IMR-90 (cell line): ENCODE measurements at regions not wholly inside any gene's neighbourhood (a gene's known extent, or its start where the extent isn't known, plus 50 kb on each side); places are given as distances from the start of the nearest gene placed in this dataset.

Experiments
- ATAC-seq: fragments of 200-7000 bp; cut with Tn5 transposase; 2 replicates; pipeline ENCODE4 v1.9.1; 2020; ENCODE audit warnings: low read depth, mild to moderate bottlenecking, moderate library complexity
- BruUV-seq: library from RNA; stranded (reverse); fragments of 400-500 nt; replicated peaks from 2 replicates; lab custom pipeline; 2021; lab: Mats Ljungman, UMichigan
- CTCF ChIA-PET: fragments of 300-600 bp; formaldehyde crosslinking; extraction: SDS; loops from one replicate; lab custom pipeline; 2021; ENCODE audit warnings: antibody characterized with exemption; lab: Yijun Ruan, JAX
- POLR2A ChIA-PET: fragments of 300-600 bp; sonication (Branson Sonifier 250); formaldehyde crosslinking; loops from one replicate; lab custom pipeline; 2022; ENCODE audit warnings: antibody characterized with exemption; ENCODE audit not compliant: unreplicated experiment; lab: Charles Lee
- DNase-seq: peaks from one replicate; pipeline ENCODE4 v3.0.0; 2013
- H2AFZ ChIP-seq: replicated peaks from 2 replicates; pipeline ENCODE3; 2013; ENCODE audit warnings: low read length, mild to moderate bottlenecking; ENCODE audit not compliant: poor library complexity
- H2AK5ac ChIP-seq: 2 replicates; pipeline ENCODE4 v1.6.1; 2013; ENCODE audit warnings: low read depth, low read length, inconsistent platforms
- H2AK9ac ChIP-seq: replicated peaks from 2 replicates; pipeline ENCODE3; 2013; ENCODE audit warnings: mild to moderate bottlenecking, low read depth, low read length, moderate library complexity; ENCODE audit not compliant: poor library complexity
- H2BK120ac ChIP-seq: 2 replicates; pipeline ENCODE4 v1.6.1; 2013; ENCODE audit warnings: low read depth, low read length, inconsistent platforms
- H2BK15ac ChIP-seq: 3 replicates; pipeline ENCODE4 v1.6.1; 2013; ENCODE audit warnings: low read depth, low read length, inconsistent platforms
- H2BK20ac ChIP-seq: 2 replicates; pipeline ENCODE4 v1.6.1; 2013; ENCODE audit warnings: low read depth, mild to moderate bottlenecking, inconsistent platforms, low read length, moderate library complexity
- H2BK5ac ChIP-seq: 2 replicates; pipeline ENCODE4 v1.6.1; 2013; ENCODE audit warnings: mild to moderate bottlenecking, low read depth, low read length, inconsistent platforms; ENCODE audit not compliant: poor library complexity, severe bottlenecking
- H3K14ac ChIP-seq: replicated peaks from 2 replicates; pipeline ENCODE4 v1.6.1; 2013; ENCODE audit warnings: low read depth, low read length, inconsistent platforms
- H3K18ac ChIP-seq: 2 replicates; pipeline ENCODE4 v1.6.1; 2013; ENCODE audit warnings: low read depth, low read length, control low read depth
- H3K23ac ChIP-seq: 2 replicates; pipeline ENCODE4 v1.6.1; 2013; ENCODE audit warnings: low read depth, low read length, inconsistent platforms
- H3K27ac ChIP-seq: 2 replicates; pipeline ENCODE4 v1.5.1; 2013; ENCODE audit warnings: mild to moderate bottlenecking, control low read depth, low read length; ENCODE audit not compliant: insufficient read depth
- H3K27me3 ChIP-seq: 2 replicates; pipeline ENCODE4 v1.6.1; 2013; ENCODE audit warnings: low read length; ENCODE audit not compliant: control insufficient read depth, insufficient read depth
- H3K36me3 ChIP-seq: 2 replicates; pipeline ENCODE4 v1.6.1; 2013; ENCODE audit warnings: low read length, mixed read lengths; ENCODE audit not compliant: control insufficient read depth, insufficient read depth
- H3K4ac ChIP-seq: 2 replicates; pipeline ENCODE4 v1.6.1; 2013; ENCODE audit warnings: low read depth, low read length, inconsistent platforms
- H3K4me1 ChIP-seq: 2 replicates; pipeline ENCODE4 v1.6.1; 2013; ENCODE audit warnings: low read length, mixed read lengths; ENCODE audit not compliant: control insufficient read depth, insufficient read depth
- H3K4me2 ChIP-seq: 2 replicates; pipeline ENCODE4 v1.6.1; 2013; ENCODE audit warnings: low read depth, mild to moderate bottlenecking, control low read depth, low read length, moderate library complexity
- H3K4me3 ChIP-seq: 2 replicates; pipeline ENCODE4 v1.5.1; 2013; ENCODE audit warnings: low read depth, mild to moderate bottlenecking, control low read depth, low read length, moderate library complexity; ENCODE audit not compliant: insufficient read depth
- H3K56ac ChIP-seq: 2 replicates; pipeline ENCODE4 v1.6.1; 2013; ENCODE audit warnings: low read length, inconsistent platforms; ENCODE audit not compliant: insufficient read depth; ENCODE audit errors: extremely low read depth
- H3K79me1 ChIP-seq, 2 experiments: 2 replicates each; pipeline ENCODE4 v1.6.1; 2013; ENCODE audit warnings: low read length in 2 of 2, inconsistent platforms in 1 of 2, low read depth in 1 of 2
- H3K9ac ChIP-seq: 2 replicates; pipeline ENCODE4 v1.6.1; 2013; ENCODE audit warnings: low read depth, low read length, control low read depth
- H3K9me1 ChIP-seq: 2 replicates; pipeline ENCODE4 v1.6.1; 2013; ENCODE audit warnings: low read length, inconsistent platforms; ENCODE audit not compliant: insufficient read depth
- H3K9me3 ChIP-seq: 2 replicates; pipeline ENCODE4 v1.6.1; 2013; ENCODE audit warnings: low read length; ENCODE audit not compliant: control insufficient read depth, insufficient read depth
- H4K20me1 ChIP-seq: 2 replicates; pipeline ENCODE4 v1.6.1; 2013; ENCODE audit warnings: low read length, inconsistent platforms; ENCODE audit not compliant: insufficient read depth
- H4K5ac ChIP-seq: 2 replicates; pipeline ENCODE4 v1.6.1; 2013; ENCODE audit warnings: mild to moderate bottlenecking, low read depth, low read length, control low read depth
- H4K8ac ChIP-seq, 2 experiments: 2 replicates each; pipeline ENCODE4 v1.6.1; 2013; ENCODE audit warnings: low read depth in 2 of 2, low read length in 2 of 2, control low read depth in 1 of 2, inconsistent platforms in 1 of 2
- H4K91ac ChIP-seq: 2 replicates; pipeline ENCODE4 v1.6.1; 2013; ENCODE audit warnings: low read depth, low read length, inconsistent platforms; ENCODE audit not compliant: insufficient read depth
- BHLHE40 ChIP-seq: fragments of 150-350 bp; IDR thresholded peaks from 2 replicates; pipeline ENCODE4 v1.6.1; 2016; ENCODE audit warnings: mild to moderate bottlenecking, low read depth, low read length
- CEBPB ChIP-seq: IDR thresholded peaks from 2 replicates; pipeline ENCODE4 v1.6.1; 2012; ENCODE audit warnings: low read depth, low read length, improper control_type of control experiment
- CTCF ChIP-seq: conservative IDR thresholded peaks from 2 replicates; pipeline ENCODE4 v1.5.1; 2012; ENCODE audit warnings: mild to moderate bottlenecking, low read depth, low read length, improper control_type of control experiment
- ELK1 ChIP-seq: fragments of 150-350 bp; IDR thresholded peaks from 2 replicates; pipeline ENCODE4 v1.6.1; 2016; ENCODE audit warnings: low read depth, mild to moderate bottlenecking, low read length, moderate library complexity, borderline replicate concordance
- FOS ChIP-seq: fragments of 150-350 bp; IDR thresholded peaks from 2 replicates; pipeline ENCODE4 v1.6.1; 2016; ENCODE audit warnings: low read depth, low read length
- MAFK ChIP-seq: IDR thresholded peaks from 2 replicates; pipeline ENCODE4 v1.6.1; 2012; ENCODE audit warnings: low read depth, low read length, improper control_type of control experiment
- MAZ ChIP-seq: IDR thresholded peaks from 2 replicates; pipeline ENCODE4 v1.6.1; 2012; ENCODE audit warnings: low read depth, mild to moderate bottlenecking, low read length, improper control_type of control experiment, moderate library complexity, borderline replicate concordance
- MXI1 ChIP-seq: IDR thresholded peaks from 2 replicates; pipeline ENCODE4 v1.6.1; 2012; ENCODE audit warnings: low read depth, mild to moderate bottlenecking, low read length, moderate library complexity, borderline replicate concordance
- NFE2L2 ChIP-seq: fragments of 150-350 bp; IDR thresholded peaks from 2 replicates; pipeline ENCODE4 v1.6.1; 2016; ENCODE audit warnings: low read depth, mild to moderate bottlenecking, low read length
- POLR2A ChIP-seq: IDR thresholded peaks from 2 replicates; pipeline ENCODE4 v1.6.1; 2012; ENCODE audit warnings: mild to moderate bottlenecking, low read depth, low read length
- RAD21 ChIP-seq: IDR thresholded peaks from 2 replicates; pipeline ENCODE4 v1.6.1; 2012; ENCODE audit warnings: low read length, improper control_type of control experiment
- RCOR1 ChIP-seq: IDR thresholded peaks from 2 replicates; pipeline ENCODE4 v1.6.1; 2012; ENCODE audit warnings: mild to moderate bottlenecking, low read length, improper control_type of control experiment; ENCODE audit not compliant: insufficient replicate concordance
- RFX5 ChIP-seq: IDR thresholded peaks from 2 replicates; pipeline ENCODE4 v1.8.0; 2012; ENCODE audit warnings: low read depth, mild to moderate bottlenecking, low read length, moderate library complexity
- SMC3 ChIP-seq: fragments of 150-350 bp; IDR thresholded peaks from 2 replicates; pipeline ENCODE4 v1.6.1; 2016; ENCODE audit warnings: low read depth, mild to moderate bottlenecking, antibody characterized with exemption, low read length, moderate library complexity
- USF2 ChIP-seq: fragments of 150-350 bp; IDR thresholded peaks from 2 replicates; pipeline ENCODE4 v1.6.1; 2017; ENCODE audit warnings: mild to moderate bottlenecking, antibody characterized with exemption, low read length, low read depth
- WGBS, 2 experiments: methylation state at CpG; one replicate each; pipeline versions ENCODE4 v1.1.5 to v1.1.7; 2013; ENCODE audit warnings: missing lambda C conversion rate in 2 of 2; ENCODE audit not compliant: insufficient read length in 1 of 2; ENCODE audit errors: extremely low coverage in 2 of 2; 5-methylcytosine and 5-hydroxymethylcytosine counted together
- dilution Hi-C: fragments of 300-500 bp; cut with HindIII; formaldehyde crosslinking; loops from one replicate; pipeline ENCODE4 v1.14.3; 2018; ENCODE audit warnings: low sequenced_read_pairs; ENCODE audit not compliant: unreplicated experiment
- in situ Hi-C: fragments of 300-500 bp; cut with MboI; formaldehyde crosslinking; loops from 3 replicates; pipeline ENCODE4 v1.14.3; 2019; ENCODE audit warnings: low sequenced_read_pairs, inconsistent platforms, mixed read lengths
- intact Hi-C: fragments of 100-400 bp; cut with micrococcal nuclease; formaldehyde crosslinking; loops from 2 replicates; pipeline ENCODE4 v1.10.0; 2022

DNA sequence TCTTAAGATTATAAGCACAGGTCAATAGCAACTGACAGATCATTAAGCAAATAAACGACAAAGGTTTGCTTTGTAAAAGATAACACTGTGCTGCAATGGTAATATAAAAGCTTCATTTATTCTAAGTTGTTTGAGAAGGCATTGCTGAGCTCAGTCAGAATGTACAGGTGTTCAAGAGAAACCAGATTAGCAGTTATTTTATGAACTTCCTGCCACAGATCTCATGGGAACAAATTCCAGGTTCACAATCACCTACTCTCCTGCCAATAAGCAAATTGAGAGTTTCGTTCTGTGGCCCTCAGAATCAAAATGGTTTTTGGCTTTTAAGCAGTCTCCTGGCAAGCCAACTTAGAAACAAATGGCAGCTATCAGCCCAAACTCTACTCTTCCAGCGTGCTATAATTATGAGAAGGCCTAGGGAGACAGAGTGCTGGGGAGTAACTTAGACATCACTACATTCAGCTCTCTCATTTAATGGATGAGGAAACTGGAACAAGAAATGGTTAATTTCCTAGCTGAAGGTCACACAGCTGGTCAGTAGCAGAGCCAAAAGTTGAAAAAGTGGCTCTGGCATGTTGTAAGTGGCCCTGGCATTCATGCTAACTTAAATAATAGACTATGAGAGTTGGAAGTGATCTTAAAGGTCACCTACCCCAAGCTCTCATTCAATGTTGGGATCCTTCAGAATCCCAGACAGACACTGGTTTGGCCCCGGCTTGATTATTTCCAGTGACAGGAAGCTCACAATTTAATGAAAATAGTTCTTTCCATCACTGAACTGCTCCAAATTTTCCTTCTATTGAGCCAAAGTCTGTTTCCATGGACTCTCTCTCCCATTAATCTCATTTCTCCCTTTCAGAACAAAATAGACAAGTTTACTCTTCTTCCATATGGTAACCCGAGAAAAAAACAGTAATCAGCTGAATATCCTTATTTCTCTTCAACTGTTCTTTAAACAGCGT is 82.6 kb upstream of the EDEM3 start:
- Histone ChIP-seq H2BK15ac (no peak overlapping the region), H2BK120ac (no peak overlapping the region), H3K56ac (no peak overlapping the region), H3K4me1 (peaks cover 1% of the 10 kb centered on the region; the same call in 1 of the 2 replicates), H4K91ac (no peak overlapping the region), H4K20me1 (peaks cover 7% of the 10 kb centered on the region; the same call in 1 of the 2 replicates), H3K9ac (no peak overlapping the region), H3K9me1 (no peaks in the 10 kb centered on the region), H4K5ac (no peak overlapping the region), H3K18ac (no peak overlapping the region), H3K4me3 (no peak overlapping the region), H3K36me3 (no peaks in the 10 kb centered on the region), H2BK5ac (no peak overlapping the region), H2AK9ac (no peak overlapping the region), H2AK5ac (no peak overlapping the region), H3K9me3 (no peaks in the 10 kb centered on the region), H3K4ac (no peak overlapping the region), H3K27ac (no peak overlapping the region), H2AFZ (no peak overlapping the region), H3K27me3 (no peaks in the 10 kb centered on the region), H3K79me1 (no peaks in the 10 kb centered on the region), H3K14ac (no peak overlapping the region), H3K4me2 (no peak overlapping the region), H3K23ac (no peak overlapping the region), H2BK20ac (no peak overlapping the region), H4K8ac (no peak overlapping the region)
- dilution Hi-C loops = no loop called here
- WGBS, 2 experiments = 67% methylated on average over 1 of the region's 6 CpGs; no CpG with 5 or more reads in 1 of the 2 experiments
- BruUV-seq = no TSS peak
- POLR2A ChIA-PET = no interaction called here
- in situ Hi-C loops = no loop called here
- intact Hi-C loops = no loop called here
- CTCF ChIA-PET = no interaction called here
- no peak for DNase-seq
- ATAC-seq = no peak
- TF ChIP-seq ELK1 (no peak), CTCF (no peak), POLR2A (no peak), CEBPB (no peak), NFE2L2 (no peak), RAD21 (no peak), USF2 (no peak), MAZ (no peak), FOS (no peak), MXI1 (no peak), MAFK (no peak), RFX5 (no peak), BHLHE40 (no peak), RCOR1 (no peak), SMC3 (no peak)
